ENCODE measurements at regions not wholly inside any gene's neighbourhood (a gene's known extent, or its start where the extent isn't known, plus 50 kb on each side); places are given as distances from the start of the nearest gene placed in this dataset.

- DNase-seq (ENCODE audit: low read depth, low spot score): no peak
These were observed 50.3 kb upstream of the CXCL12 start for GRCh38 chr10:44435196-44435595.

GRCh38 chr10:44436240-44436639 lies 51.3 kb upstream of the CXCL12 start:
- no peak for DNase-seq (ENCODE audit: low read depth, low spot score)

- DNase-seq (ENCODE audit: low read depth, low spot score): peak; percentile 55
These were observed 53.1 kb upstream of the CXCL12 start for GRCh38 chr10:44437840-44438511.

- no peak for DNase-seq (ENCODE audit: low read depth, low spot score)
These were observed 54.5 kb upstream of the CXCL12 start for GRCh38 chr10:44439239-44439957.

GRCh38 chr10:44439958-44440244 lies 55.0 kb upstream of the CXCL12 start:
- DNase-seq (ENCODE audit: low read depth, low spot score): no peak

- DNase-seq (ENCODE audit: low read depth, low spot score): no peak
These were observed 72.4 kb upstream of the CXCL12 start for GRCh38 chr10:44457259-44457658.

GRCh38 chr10:44458671-44459413 lies 73.9 kb upstream of the CXCL12 start:
- no peak for DNase-seq (ENCODE audit: low read depth, low spot score)

GRCh38 chr10:44459671-44460070 lies 74.8 kb upstream of the CXCL12 start:
- DNase-seq (ENCODE audit: low read depth, low spot score): no peak

- no peak for DNase-seq (ENCODE audit: low read depth, low spot score)
These were observed 75.5 kb upstream of the CXCL12 start for GRCh38 chr10:44460416-44460815.

- DNase-seq (ENCODE audit: low read depth, low spot score): no peak
These were observed 77.5 kb upstream of the CXCL12 start for GRCh38 chr10:44462338-44462914.

GRCh38 chr10:44463511-44464121 lies 78.7 kb upstream of the CXCL12 start:
- no peak for DNase-seq (ENCODE audit: low read depth, low spot score)

GRCh38 chr10:44464503-44464902 lies 79.6 kb upstream of the CXCL12 start:
- DNase-seq (ENCODE audit: low read depth, low spot score): no peak

- peak; percentile 80 for DNase-seq (ENCODE audit: low read depth, low spot score)
These were observed 80.7 kb upstream of the CXCL12 start for GRCh38 chr10:44465401-44466115.

GRCh38 chr10:44466236-44466635 lies 81.3 kb upstream of the CXCL12 start:
- no peak for DNase-seq (ENCODE audit: low read depth, low spot score)

GRCh38 chr10:44467090-44467489 lies 82.2 kb upstream of the CXCL12 start:
- DNase-seq (ENCODE audit: low read depth, low spot score): no peak

- no peak for DNase-seq (ENCODE audit: low read depth, low spot score)
These were observed 83.0 kb upstream of the CXCL12 start for GRCh38 chr10:44467900-44468299.

- no peak for DNase-seq (ENCODE audit: low read depth, low spot score)
These were observed 83.6 kb upstream of the CXCL12 start for GRCh38 chr10:44468525-44468924.

GRCh38 chr10:44468965-44469364 lies 84.1 kb upstream of the CXCL12 start:
- DNase-seq (ENCODE audit: low read depth, low spot score): no peak

- no peak for DNase-seq (ENCODE audit: low read depth, low spot score)
These were observed 85.9 kb upstream of the CXCL12 start for GRCh38 chr10:44470784-44471183.

- no peak for DNase-seq (ENCODE audit: low read depth, low spot score)
These were observed 86.5 kb upstream of the CXCL12 start for GRCh38 chr10:44471410-44471809.

- no peak for DNase-seq (ENCODE audit: low read depth, low spot score)
These were observed 88.2 kb upstream of the CXCL12 start for GRCh38 chr10:44473146-44473545.
